HUES64 (cell line): ENCODE measurements at regions not wholly inside any gene's neighbourhood (a gene's known extent, or its start where the extent isn't known, plus 50 kb on each side); places are given as distances from the start of the nearest gene placed in this dataset.

ENCODE experiments used
- H3K27ac ChIP-seq: 2 replicates; pipeline ENCODE4 v1.7.0; 2013; ENCODE audit warnings: low read depth, low read length, inconsistent platforms
- H3K27me3 ChIP-seq: 2 replicates; pipeline ENCODE4 v1.6.1; 2013; ENCODE audit warnings: mild to moderate bottlenecking, low read length; ENCODE audit not compliant: insufficient read depth
- H3K36me3 ChIP-seq: 2 replicates; pipeline ENCODE4 v1.6.1; 2013; ENCODE audit warnings: mild to moderate bottlenecking, low read length; ENCODE audit not compliant: insufficient read depth
- H3K4me1 ChIP-seq: 2 replicates; pipeline ENCODE4 v1.6.1; 2013; ENCODE audit warnings: mild to moderate bottlenecking, low read length, moderate library complexity; ENCODE audit not compliant: insufficient read depth
- H3K4me3 ChIP-seq: 2 replicates; pipeline ENCODE4 v1.5.1; 2013; ENCODE audit warnings: mild to moderate bottlenecking, low read length, moderate library complexity
- H3K9ac ChIP-seq: 2 replicates; pipeline ENCODE4 v1.6.1; 2013; ENCODE audit warnings: mild to moderate bottlenecking, low read depth, low read length
- H3K9me3 ChIP-seq: 2 replicates; pipeline ENCODE4 v1.6.1; 2013; ENCODE audit warnings: low read depth, low read length; ENCODE audit not compliant: insufficient read depth
- WGBS: fragments of 150-250, 120-280 bp; methylation state at CpG from one replicate; pipeline ENCODE4 v1.1.7; 2013; ENCODE audit warnings: missing lambda C conversion rate; 5-methylcytosine and 5-hydroxymethylcytosine counted together

DNA sequence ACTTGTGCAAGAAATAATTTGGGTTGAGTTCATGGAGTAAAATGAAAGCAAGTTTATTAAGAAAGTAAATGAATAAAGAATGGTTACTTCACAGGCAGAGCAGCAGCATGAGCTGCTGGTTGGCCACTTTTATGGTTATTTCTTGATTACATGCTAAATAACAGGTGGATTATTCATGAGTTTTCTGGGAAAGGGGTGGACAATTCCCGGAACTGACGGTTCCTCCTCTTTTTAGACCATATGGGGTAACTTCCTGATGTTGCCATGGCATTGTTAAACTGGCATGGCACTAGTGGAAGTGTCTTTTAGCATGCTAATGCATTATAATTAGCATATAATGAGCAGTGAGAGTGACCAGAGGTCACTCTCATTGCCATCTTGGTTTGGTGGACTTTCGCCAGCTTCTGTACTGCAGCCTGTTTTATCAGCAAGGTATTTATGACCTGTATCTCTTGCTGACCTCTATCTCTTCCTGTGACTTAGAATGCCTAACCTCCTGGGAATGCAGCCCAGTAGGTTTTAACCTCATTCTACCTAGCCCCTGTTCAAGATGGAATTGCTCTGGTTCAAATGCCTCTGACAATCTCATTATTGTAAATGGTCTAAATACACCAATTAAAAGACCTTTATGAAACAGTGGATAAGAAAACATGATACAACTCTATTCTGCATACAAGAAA, 114.1 kb upstream of the FIGN start:
- H3K27ac ChIP-seq: no peak overlapping the region
- WGBS: 89% methylated on average over 3 of the region's 3 CpGs
- no peaks in the 10 kb centered on the region for H3K36me3 ChIP-seq
- no peaks in the 10 kb centered on the region for H3K27me3 ChIP-seq
- H3K4me1 ChIP-seq: no peaks in the 10 kb centered on the region
- H3K4me3 ChIP-seq: no peak overlapping the region
- H3K9me3 ChIP-seq: no peaks in the 10 kb centered on the region
- H3K9ac ChIP-seq: no peak overlapping the region

- H3K4me3 ChIP-seq: no peak overlapping the region
- H3K27ac ChIP-seq: no peak overlapping the region
- no peaks in the 10 kb centered on the region for H3K27me3 ChIP-seq
- no peaks in the 10 kb centered on the region; the same call in 1 of the 2 replicates for H3K4me1 ChIP-seq
- no peak overlapping the region for H3K9ac ChIP-seq
- H3K9me3 ChIP-seq: no peaks in the 10 kb centered on the region
- H3K36me3 ChIP-seq: no peaks in the 10 kb centered on the region
Measured at GRCh38 chr2:163838890-163839289, 103.1 kb upstream of the FIGN start.

GRCh38 chr2:163836167-163836566, 100.4 kb upstream of the FIGN start:
- H3K27me3 ChIP-seq: no peaks in the 10 kb centered on the region
- no peak overlapping the region for H3K4me3 ChIP-seq
- peaks cover 6% of the 10 kb centered on the region for H3K4me1 ChIP-seq
- no peaks in the 10 kb centered on the region for H3K9me3 ChIP-seq
- H3K36me3 ChIP-seq: no peaks in the 10 kb centered on the region
- no peak overlapping the region for H3K9ac ChIP-seq
- no peak overlapping the region for H3K27ac ChIP-seq

DNA sequence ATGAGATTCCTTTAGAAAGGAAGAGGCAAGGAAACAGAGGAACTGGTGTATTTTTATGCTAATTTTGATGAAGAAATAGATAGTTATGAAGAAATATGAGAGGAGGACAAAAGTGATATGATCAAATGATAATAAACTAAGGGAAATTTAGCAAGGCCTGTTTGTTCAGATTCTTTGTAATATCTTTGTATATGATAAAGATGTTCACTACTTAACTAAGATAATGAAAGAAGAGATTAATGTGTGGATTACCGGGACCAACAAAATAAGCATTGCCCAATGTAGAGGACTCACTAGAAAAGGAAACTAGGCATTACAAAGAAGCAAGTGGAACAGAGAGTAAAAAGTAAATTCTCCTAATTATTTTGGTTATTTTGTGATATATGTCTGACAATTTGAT, 99.0 kb upstream of the FIGN start:
- no peaks in the 10 kb centered on the region for H3K27me3 ChIP-seq

GRCh38 chr2:163834221-163834620, 98.4 kb upstream of the FIGN start:
- H3K9ac ChIP-seq: no peak overlapping the region
- no peak overlapping the region for H3K27ac ChIP-seq
- H3K27me3 ChIP-seq: no peaks in the 10 kb centered on the region
- H3K4me1 ChIP-seq: peaks cover 6% of the 10 kb centered on the region
- H3K36me3 ChIP-seq: no peaks in the 10 kb centered on the region
- no peak overlapping the region for H3K4me3 ChIP-seq
- no peaks in the 10 kb centered on the region for H3K9me3 ChIP-seq

More for the DNA sequence above, 99.0 kb upstream of the FIGN start:
- H3K36me3 ChIP-seq: no peaks in the 10 kb centered on the region
- H3K27ac ChIP-seq: no peak overlapping the region
- H3K9ac ChIP-seq: no peak overlapping the region
- WGBS: 100% methylated on average over 1 of the region's 1 CpG
- H3K4me1 ChIP-seq: peaks cover 6% of the 10 kb centered on the region
- H3K9me3 ChIP-seq: no peaks in the 10 kb centered on the region
- no peak overlapping the region for H3K4me3 ChIP-seq

- no peaks in the 10 kb centered on the region for H3K27me3 ChIP-seq
- WGBS: 92% methylated on average over 3 of the region's 3 CpGs
- H3K4me1 ChIP-seq: peaks cover 6% of the 10 kb centered on the region
- H3K9ac ChIP-seq: no peak overlapping the region
- H3K27ac ChIP-seq: no peak overlapping the region
- no peaks in the 10 kb centered on the region for H3K36me3 ChIP-seq
- no peaks in the 10 kb centered on the region for H3K9me3 ChIP-seq
- no peak overlapping the region for H3K4me3 ChIP-seq
Measured at GRCh38 chr2:163828771-163829170, 93.0 kb upstream of the FIGN start.

- no peaks in the 10 kb centered on the region; the same call in 1 of the 2 replicates for H3K9me3 ChIP-seq
- no peak overlapping the region for H3K9ac ChIP-seq
- no peaks in the 10 kb centered on the region for H3K4me1 ChIP-seq
- no peaks in the 10 kb centered on the region for H3K27me3 ChIP-seq
- H3K4me3 ChIP-seq: no peak overlapping the region
- H3K27ac ChIP-seq: no peak overlapping the region
- H3K36me3 ChIP-seq: no peaks in the 10 kb centered on the region
Measured at GRCh38 chr2:163822033-163822432, 86.2 kb upstream of the FIGN start.

DNA sequence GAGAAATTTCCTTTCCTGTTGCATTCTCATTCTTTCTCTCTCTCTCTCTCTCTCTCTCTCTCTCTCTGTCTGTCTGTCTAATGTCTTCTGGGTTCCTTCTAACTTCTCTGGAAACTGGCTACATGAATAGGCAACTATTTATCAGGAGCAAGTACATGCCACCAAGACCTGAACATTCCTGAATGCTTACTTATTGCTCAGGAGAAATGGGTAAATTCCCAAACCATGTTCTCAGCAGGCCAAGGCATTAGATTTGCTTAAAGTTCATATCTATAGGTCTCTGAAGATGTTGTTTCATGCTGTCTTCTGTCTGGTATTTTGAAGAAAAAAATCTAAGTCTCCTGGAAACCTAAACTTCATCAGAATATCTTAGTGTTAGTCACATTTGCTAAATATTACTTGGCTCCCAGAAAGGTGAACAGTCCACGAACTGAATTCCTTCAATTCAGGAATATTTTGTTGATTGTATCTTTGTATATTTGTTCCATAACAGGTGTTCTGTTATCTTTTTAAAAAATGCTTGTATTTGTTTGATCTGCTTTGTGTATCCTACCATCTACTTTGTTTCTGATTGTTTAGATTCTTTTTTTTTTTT, 77.2 kb upstream of the FIGN start:
- no peak overlapping the region for H3K27ac ChIP-seq
- no peak overlapping the region for H3K4me3 ChIP-seq
- H3K27me3 ChIP-seq: no peaks in the 10 kb centered on the region
- H3K9ac ChIP-seq: no peak overlapping the region
- 100% methylated on average over 1 of the region's 1 CpG for WGBS
- H3K9me3 ChIP-seq: no peaks in the 10 kb centered on the region; the same call in 1 of the 2 replicates
- no peaks in the 10 kb centered on the region for H3K4me1 ChIP-seq
- no peaks in the 10 kb centered on the region for H3K36me3 ChIP-seq

DNA sequence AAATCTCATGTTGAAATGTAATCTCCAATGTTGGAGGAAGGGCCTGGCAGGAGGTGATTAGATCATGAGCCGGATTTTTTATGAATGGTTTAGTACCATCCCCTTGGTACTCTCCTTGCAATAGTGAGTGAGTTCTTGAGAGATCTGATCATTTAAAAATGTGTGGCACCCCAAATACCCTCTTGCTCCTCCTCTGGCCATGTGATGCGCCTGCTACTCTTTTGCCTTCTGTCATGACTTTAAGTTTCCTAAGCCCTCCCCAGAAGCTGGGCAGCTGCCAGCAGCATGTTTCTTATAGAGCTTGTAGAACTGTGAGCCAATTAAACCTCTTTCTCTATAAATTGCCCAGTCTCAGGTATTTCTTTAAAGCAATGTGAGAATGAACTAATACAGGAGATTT, 72.6 kb upstream of the FIGN start:
- Histone ChIP-seq H3K9ac (no peak overlapping the region), H3K4me1 (no peaks in the 10 kb centered on the region), H3K27me3 (no peaks in the 10 kb centered on the region), H3K4me3 (no peak overlapping the region), H3K27ac (no peak overlapping the region), H3K36me3 (no peaks in the 10 kb centered on the region), H3K9me3 (no peaks in the 10 kb centered on the region)
- 94% methylated on average over 2 of the region's 2 CpGs for WGBS

DNA sequence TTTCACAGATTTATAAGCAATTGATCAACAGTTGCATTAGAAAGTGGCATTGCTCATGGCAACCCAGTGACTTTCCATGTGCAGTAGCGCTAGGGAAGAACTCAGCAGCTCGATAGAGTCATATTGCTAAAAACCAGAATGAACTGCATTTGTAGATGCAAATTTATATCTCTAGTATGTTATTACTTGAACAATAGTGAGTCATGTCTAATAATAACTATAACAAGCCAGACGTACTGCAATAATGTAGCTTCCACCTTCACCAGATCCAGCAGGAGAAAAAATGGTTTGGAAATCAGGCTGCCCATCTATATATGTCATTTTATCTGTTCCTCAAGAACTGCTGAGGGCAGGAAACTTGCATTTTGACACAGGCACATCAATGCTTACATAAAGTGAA, 66.5 kb upstream of the FIGN start:
- H3K9me3 ChIP-seq: no peaks in the 10 kb centered on the region
- WGBS: 94% methylated on average over 3 of the region's 3 CpGs
- no peaks in the 10 kb centered on the region for H3K27me3 ChIP-seq
- H3K4me3 ChIP-seq: no peak overlapping the region
- no peaks in the 10 kb centered on the region for H3K36me3 ChIP-seq
- H3K9ac ChIP-seq: no peak overlapping the region
- peaks cover 17% of the 10 kb centered on the region; the same call in 1 of the 2 replicates for H3K4me1 ChIP-seq
- H3K27ac ChIP-seq: no peak overlapping the region

GRCh38 chr2:163801486-163801885, 65.7 kb upstream of the FIGN start:
- Histone ChIP-seq H3K36me3 (no peaks in the 10 kb centered on the region), H3K4me3 (no peak overlapping the region), H3K27me3 (no peaks in the 10 kb centered on the region), H3K9ac (no peak overlapping the region), H3K9me3 (no peaks in the 10 kb centered on the region), H3K4me1 (peaks cover 17% of the 10 kb centered on the region; the same call in 1 of the 2 replicates), H3K27ac (0 out of 2 replicates have a peak overlapping the region, but pooled peaks have one; percentile 6)
- WGBS: 100% methylated on average over 1 of the region's 2 CpGs
